K562 (cell line): ENCODE measurements at regions not wholly inside any gene's neighbourhood (a gene's known extent, or its start where the extent isn't known, plus 50 kb on each side); places are given as distances from the start of the nearest gene placed in this dataset.

ENCODE experiments used
- ATAC-seq: fragments of 200-7000 bp; cut with Tn5 transposase; 3 replicates; pipeline ENCODE4 v1.9.1; 2020; ENCODE audit warnings: moderate library complexity
- BruUV-seq: library from RNA; stranded (reverse); fragments of 400-500 nt; replicated peaks from 2 replicates; lab custom pipeline; 2021; lab: Mats Ljungman, UMichigan
- CTCF ChIA-PET: fragments of 300-600 bp; formaldehyde crosslinking; extraction: SDS; loops from one replicate; lab custom pipeline; 2021; ENCODE audit warnings: low intra/inter-chr PET ratio; lab: Yijun Ruan, JAX
- POLR2A ChIA-PET: fragments of 300-600, 350-650 bp; sonication (Branson Sonifier 250); formaldehyde crosslinking; extraction: SDS; loops from one replicate; lab custom pipeline; 2021; ENCODE audit warnings: antibody characterized with exemption, inconsistent platforms; lab: Yijun Ruan, JAX
- DNase-seq, 4 experiments: peaks; one replicate each; pipeline versions ENCODE4 v3.0.0 to v3.0.0-alpha.2; 2011 to 2018; ENCODE audit warnings: low spot score in 3 of 4, mixed read lengths in 3 of 4; ENCODE audit errors: extremely low read depth in 1 of 4
- FAIRE-seq: peaks from 2 replicates; lab custom pipeline; 2011; peaks lifted over from hg19 to GRCh38; lab: Jason Lieb, UNC
- H2AFZ ChIP-seq: 2 replicates; pipeline ENCODE4 v1.6.0; 2011; ENCODE audit warnings: low read depth, low read length, control low read depth, inconsistent platforms
- H3K27ac ChIP-seq: fragments of 200-600 bp; 3 replicates; pipeline ENCODE4 v1.8.0; 2011; ENCODE audit warnings: low read depth, mild to moderate bottlenecking, control low read depth, inconsistent platforms, low read length, moderate library complexity, mixed read lengths; ENCODE audit errors: extremely low read depth
- H3K27me3 ChIP-seq, 2 experiments: fragments of 300-600 bp in 1 of 2; 2 replicates in 1 of 2; 3 replicates in 1 of 2; pipeline versions ENCODE4 v1.6.0 to v1.8.0; 2011; ENCODE audit warnings: inconsistent platforms in 2 of 2, low read length in 2 of 2, mild to moderate bottlenecking in 1 of 2, mixed read lengths in 1 of 2, moderate library complexity in 1 of 2; ENCODE audit not compliant: control insufficient read depth in 2 of 2, insufficient read depth in 2 of 2
- H3K36me3 ChIP-seq: fragments of 300-600 bp; 3 replicates; pipeline ENCODE4 v1.8.0; 2011; ENCODE audit warnings: mild to moderate bottlenecking, low read length, inconsistent platforms; ENCODE audit not compliant: control insufficient read depth, insufficient read depth
- H3K4me1 ChIP-seq, 2 experiments: fragments of 200-600 bp in 1 of 2; replicated peaks in 1 of 2; 2 replicates in 1 of 2; 3 replicates in 1 of 2; pipeline versions ENCODE4 v1.5.1 to v1.8.0; 2011; ENCODE audit warnings: inconsistent platforms in 2 of 2, low read length in 2 of 2, mild to moderate bottlenecking in 1 of 2, mixed read lengths in 1 of 2, moderate library complexity in 1 of 2; ENCODE audit not compliant: control insufficient read depth in 2 of 2, insufficient read depth in 2 of 2
- H3K4me2 ChIP-seq: 2 replicates; pipeline ENCODE4 v1.6.1; 2011; ENCODE audit warnings: low read length, control low read depth, inconsistent platforms, mixed read lengths; ENCODE audit not compliant: insufficient read depth
- H3K4me3 ChIP-seq: fragments of 200-600 bp; sonication (generic), shearing (Covaris generic); 2 replicates; pipeline ENCODE4 v1.5.1; 2016; ENCODE audit warnings: control low read depth, inconsistent platforms
- H3K79me2 ChIP-seq: fragments of 200-600 bp; 3 replicates; pipeline ENCODE4 v1.8.0; 2011; ENCODE audit warnings: low read length, inconsistent platforms; ENCODE audit not compliant: control insufficient read depth, insufficient read depth
- H3K9ac ChIP-seq, 2 experiments: 2 replicates each; pipeline versions ENCODE4 v1.6.0 to v1.6.1; 2011; ENCODE audit warnings: low read depth in 2 of 2, low read length in 2 of 2, control low read depth in 1 of 2, inconsistent platforms in 1 of 2, mild to moderate bottlenecking in 1 of 2, mixed read lengths in 1 of 2; ENCODE audit not compliant: insufficient read depth in 1 of 2
- H3K9me1 ChIP-seq: one replicate; pipeline ENCODE4 v1.6.0; 2011; ENCODE audit warnings: inconsistent platforms, mild to moderate bottlenecking, low read length, moderate library complexity; ENCODE audit not compliant: control insufficient read depth, insufficient read depth
- H3K9me3 ChIP-seq: replicated peaks from 2 replicates; pipeline ENCODE4 v1.5.1; 2011; ENCODE audit warnings: low read depth, low read length, inconsistent platforms; ENCODE audit not compliant: control insufficient read depth, insufficient read depth
- H4K20me1 ChIP-seq: replicated peaks from 2 replicates; pipeline ENCODE4 v1.6.1; 2011; ENCODE audit warnings: low read length, inconsistent platforms, mixed read lengths; ENCODE audit not compliant: control insufficient read depth, insufficient read depth
- ARID2 ChIP-seq: fragments of 450-650 bp; IDR thresholded peaks from 2 replicates; pipeline ENCODE4 v1.6.1; 2017; ENCODE audit warnings: antibody characterized with exemption, mild to moderate bottlenecking
- HDAC2 ChIP-seq: fragments of 450-650 bp; IDR thresholded peaks from 2 replicates; pipeline ENCODE4 v1.6.1; 2016; ENCODE audit warnings: mild to moderate bottlenecking
- SOX6 ChIP-seq: fragments of 450-650 bp; IDR thresholded peaks from 2 replicates; pipeline ENCODE4 v1.6.1; 2014; ENCODE audit warnings: mild to moderate bottlenecking
- TAF15 ChIP-seq: fragments of 200-400 bp; formaldehyde crosslinking; IDR thresholded peaks from 2 replicates; pipeline ENCODE4 v1.6.1; 2017; ENCODE audit warnings: mild to moderate bottlenecking, low read depth, low read length, moderate library complexity
- WGBS: fragments of 100-300 bp; shearing (Covaris generic); methylation state at CpG from one replicate; pipeline ENCODE4 v1.1.6; 2016; ENCODE audit warnings: low coverage, mixed read lengths; ENCODE audit not compliant: insufficient coverage; ENCODE audit errors: missing lambda C conversion rate; 5-methylcytosine and 5-hydroxymethylcytosine counted together
- in situ Hi-C: fragments of 300-500 bp; cut with MboI; formaldehyde crosslinking; loops from 4 replicates; pipeline ENCODE4 v1.15.0; 2018; ENCODE audit warnings: inconsistent platforms, mixed read lengths
- intact Hi-C: fragments of 100-400 bp; cut with micrococcal nuclease; formaldehyde crosslinking; loops from 2 replicates; pipeline ENCODE4 v1.14.2; 2022
- TF ChIP-seq, protein P1 (sequence below): fragments of 250-450 bp; sonication (Bioruptor Pico); IDR thresholded peaks from 2 replicates; pipeline ENCODE4 v1.9.0; 2021; ENCODE audit warnings: mild to moderate bottlenecking

DNA sequence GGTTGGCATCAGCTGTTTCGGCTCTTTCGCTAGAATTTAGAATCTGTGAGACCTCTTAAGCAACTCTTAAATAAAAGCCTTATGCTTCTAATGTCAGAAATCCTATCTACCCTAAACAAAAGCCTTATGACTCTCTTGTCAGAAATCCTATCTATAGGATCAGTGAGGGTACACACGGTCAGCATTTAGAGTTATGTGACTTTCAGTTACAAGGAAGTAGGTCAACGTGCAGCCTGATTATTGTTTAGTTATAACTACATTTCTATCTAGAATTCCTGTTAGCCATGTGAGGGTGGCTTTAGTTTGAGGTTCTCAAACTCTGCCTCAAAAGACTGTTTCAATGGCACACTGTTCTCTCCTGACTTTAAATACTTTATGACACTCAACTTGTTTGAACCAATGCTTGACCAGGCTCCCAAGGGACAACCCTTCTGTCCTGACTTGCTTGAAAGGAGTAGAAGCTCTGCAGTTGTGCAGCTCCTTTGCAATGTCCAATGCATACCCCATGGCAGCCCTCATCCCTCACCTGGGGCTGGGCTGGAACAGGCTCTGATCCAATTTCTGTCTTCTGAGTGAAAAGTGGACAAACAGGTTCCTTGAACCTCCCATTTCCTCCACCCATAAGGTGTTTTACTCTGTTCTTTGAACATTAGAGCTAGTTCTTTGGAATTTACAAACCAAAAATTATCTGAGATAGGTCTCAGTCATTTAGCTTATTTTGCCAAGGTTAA lies 251.6 kb upstream of the PIK3R1 start:
- ChIA-PET CTCF (no interaction called here), POLR2A (no interaction called here)
- ATAC-seq (no peak), FAIRE-seq (no peak), DNase-seq (no peak)
- intact Hi-C loops (no loop called here), in situ Hi-C loops (no loop called here)
- Histone ChIP-seq H3K9me1 (no peaks in the 10 kb centered on the region), H3K36me3 (no peaks in the 10 kb centered on the region), H3K27ac (no peak overlapping the region), H4K20me1 (no peaks in the 10 kb centered on the region), H3K79me2 (no peaks in the 10 kb centered on the region), H3K27me3 (no peaks in the 10 kb centered on the region), H2AFZ (no peak overlapping the region), H3K9me3 (no peaks in the 10 kb centered on the region), H3K4me1 (no peaks in the 10 kb centered on the region), H3K4me2 (no peak overlapping the region), H3K9ac (no peak overlapping the region), H3K4me3 (no peak overlapping the region)
- TF ChIP-seq TAF15 (no peak), HDAC2 (no peak), ARID2 (no peak)
- TF ChIP-seq, protein P1, sequence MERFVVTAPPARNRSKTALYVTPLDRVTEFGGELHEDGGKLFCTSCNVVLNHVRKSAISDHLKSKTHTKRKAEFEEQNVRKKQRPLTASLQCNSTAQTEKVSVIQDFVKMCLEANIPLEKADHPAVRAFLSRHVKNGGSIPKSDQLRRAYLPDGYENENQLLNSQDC: no peak
- BruUV-seq: no TSS peak
- 2% methylated on average over 4 of the region's 4 CpGs for WGBS

DNA sequence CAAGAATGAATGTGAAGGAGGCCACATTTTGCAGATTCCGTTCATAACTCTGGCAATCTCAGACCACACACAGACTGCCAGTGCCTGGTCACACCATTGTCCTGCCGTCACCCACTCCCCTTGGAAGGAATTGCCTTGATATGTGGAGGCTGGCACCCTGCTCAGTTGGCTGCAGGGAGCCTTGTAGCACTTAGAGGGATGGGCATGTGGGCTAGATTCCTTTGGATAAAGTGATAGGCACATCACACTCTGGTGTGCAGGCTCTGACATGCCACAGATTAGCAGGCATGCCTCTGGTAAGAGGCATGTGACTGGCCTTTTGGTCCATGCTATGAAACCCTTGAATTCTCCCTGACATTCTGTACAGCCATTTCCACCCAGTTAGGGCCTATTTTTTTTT lies 254.6 kb upstream of the PIK3R1 start:
- no peaks in the 10 kb centered on the region for H3K9me3 ChIP-seq
- WGBS: 5% methylated on average over 2 of the region's 2 CpGs
- no peaks in the 10 kb centered on the region; a peak in 1 of 5 replicates for H3K27me3 ChIP-seq
- in situ Hi-C loops (no loop called here), intact Hi-C loops (no loop called here)
- ATAC-seq (no peak), FAIRE-seq (no peak), DNase-seq (no peak)
- TF ChIP-seq SOX6: no peak
- CTCF ChIA-PET: no interaction called here
- H4K20me1 ChIP-seq: no peaks in the 10 kb centered on the region
- POLR2A ChIA-PET: no interaction called here
- no peaks in the 10 kb centered on the region for H3K9me1 ChIP-seq
- H3K79me2 ChIP-seq: no peaks in the 10 kb centered on the region
- no peak overlapping the region for H2AFZ ChIP-seq
- no peaks in the 10 kb centered on the region; a peak in 1 of 5 replicates for H3K4me1 ChIP-seq
- H3K4me3 ChIP-seq: no peak overlapping the region
- H3K4me2 ChIP-seq: no peak overlapping the region
- no peak overlapping the region for H3K9ac ChIP-seq
- no TSS peak for BruUV-seq
- no peak overlapping the region for H3K27ac ChIP-seq
- H3K36me3 ChIP-seq: no peaks in the 10 kb centered on the region
